GM21717 (cell line): ENCODE measurements at regions not wholly inside any gene's neighbourhood (a gene's known extent, or its start where the extent isn't known, plus 50 kb on each side); places are given as distances from the start of the nearest gene placed in this dataset.

Source experiments
- ATAC-seq: cut with Tn5 transposase; IDR thresholded peaks from one replicate; pipeline ENCODE4 v1.9.1; 2021; ENCODE audit warnings: mild to moderate bottlenecking, moderate library complexity; ENCODE audit not compliant: unreplicated experiment

- no peak for ATAC-seq
Measured at GRCh38 chr7:67805921-67806471, 809.4 kb downstream of the TYW1 start.

- no peak for ATAC-seq
Measured at GRCh38 chr7:67807826-67808225, 811.2 kb downstream of the TYW1 start.

GRCh38 chr7:67809586-67809985 lies 813.0 kb downstream of the TYW1 start:
- ATAC-seq: no peak

GRCh38 chr7:67813621-67814292 lies 817.1 kb downstream of the TYW1 start:
- no peak for ATAC-seq

- ATAC-seq: no peak
Measured at GRCh38 chr7:67817481-67817880, 820.8 kb downstream of the TYW1 start.

GRCh38 chr7:67821116-67821515 lies 824.5 kb downstream of the TYW1 start:
- no peak for ATAC-seq

- ATAC-seq: no peak
Measured at GRCh38 chr7:67823345-67823744, 826.7 kb downstream of the TYW1 start.

GRCh38 chr7:67825356-67825755 lies 828.7 kb downstream of the TYW1 start:
- ATAC-seq: no peak

GRCh38 chr7:67841896-67842295 lies 845.3 kb downstream of the TYW1 start:
- no peak for ATAC-seq

- ATAC-seq: no peak
Measured at GRCh38 chr7:67842571-67842970, 845.9 kb downstream of the TYW1 start.

- ATAC-seq: no peak
Measured at GRCh38 chr7:67843001-67843565, 846.5 kb downstream of the TYW1 start.

GRCh38 chr7:67843615-67844014 lies 847.0 kb downstream of the TYW1 start:
- no peak for ATAC-seq

GRCh38 chr7:67847092-67847787 lies 850.6 kb downstream of the TYW1 start:
- ATAC-seq: no peak

GRCh38 chr7:67854221-67855178 lies 857.9 kb downstream of the TYW1 start:
- ATAC-seq: no peak

GRCh38 chr7:67855322-67855721 lies 858.7 kb downstream of the TYW1 start:
- no peak for ATAC-seq

GRCh38 chr7:67856046-67856445 lies 859.4 kb downstream of the TYW1 start:
- no peak for ATAC-seq

GRCh38 chr7:67857698-67858097 lies 861.1 kb downstream of the TYW1 start:
- ATAC-seq: no peak

GRCh38 chr7:67858931-67859330 lies 862.3 kb downstream of the TYW1 start:
- no peak for ATAC-seq

GRCh38 chr7:67863911-67864310 lies 867.3 kb downstream of the TYW1 start:
- no peak for ATAC-seq

GRCh38 chr7:67866054-67866453 lies 869.4 kb downstream of the TYW1 start:
- ATAC-seq: no peak

GRCh38 chr7:67866812-67867211 lies 870.2 kb downstream of the TYW1 start:
- ATAC-seq: no peak
